ENCODE measurements at regions not wholly inside any gene's neighbourhood (a gene's known extent, or its start where the extent isn't known, plus 50 kb on each side); places are given as distances from the start of the nearest gene placed in this dataset.

DNA sequence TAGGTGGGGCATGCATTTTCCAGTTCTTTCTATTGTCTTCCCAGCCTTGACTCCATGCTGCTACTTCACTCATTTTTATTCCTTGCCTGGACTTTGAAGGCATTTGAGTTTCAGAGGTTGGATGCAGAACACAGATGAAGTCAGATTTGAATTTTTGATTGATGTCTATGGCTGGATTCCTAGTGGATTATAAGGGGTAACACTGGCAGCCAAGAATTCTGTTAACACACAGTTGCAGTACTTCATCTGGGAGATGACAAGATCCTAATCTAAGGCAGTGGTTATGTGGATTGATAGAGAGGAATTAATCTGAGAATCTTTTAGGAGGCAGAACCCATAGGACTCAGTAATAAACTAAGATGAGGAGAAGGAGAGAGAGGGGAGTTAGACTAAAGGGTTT, 439.0 kb upstream of the USP24 start:
- Histone ChIP-seq H3K27ac (ENCODE audit: poor library complexity, severe bottlenecking) (no peak overlapping the region), H3K4me3 (ENCODE audit: severe bottlenecking) (no peak overlapping the region), H3K36me3 (ENCODE audit: low read depth) (no peaks in the 10 kb centered on the region), H3K4me1 (ENCODE audit: insufficient read depth, poor library complexity, severe bottlenecking) (no peaks in the 10 kb centered on the region), H3K9me3 (ENCODE audit: severe bottlenecking) (no peaks in the 10 kb centered on the region), H3K27me3 (ENCODE audit: insufficient read depth, poor library complexity, severe bottlenecking) (no peaks in the 10 kb centered on the region)
- no peak for DNase-seq (ENCODE audit: low spot score)
- ATAC-seq (ENCODE audit: low read depth) = no peak
- TF ChIP-seq, protein P1, sequence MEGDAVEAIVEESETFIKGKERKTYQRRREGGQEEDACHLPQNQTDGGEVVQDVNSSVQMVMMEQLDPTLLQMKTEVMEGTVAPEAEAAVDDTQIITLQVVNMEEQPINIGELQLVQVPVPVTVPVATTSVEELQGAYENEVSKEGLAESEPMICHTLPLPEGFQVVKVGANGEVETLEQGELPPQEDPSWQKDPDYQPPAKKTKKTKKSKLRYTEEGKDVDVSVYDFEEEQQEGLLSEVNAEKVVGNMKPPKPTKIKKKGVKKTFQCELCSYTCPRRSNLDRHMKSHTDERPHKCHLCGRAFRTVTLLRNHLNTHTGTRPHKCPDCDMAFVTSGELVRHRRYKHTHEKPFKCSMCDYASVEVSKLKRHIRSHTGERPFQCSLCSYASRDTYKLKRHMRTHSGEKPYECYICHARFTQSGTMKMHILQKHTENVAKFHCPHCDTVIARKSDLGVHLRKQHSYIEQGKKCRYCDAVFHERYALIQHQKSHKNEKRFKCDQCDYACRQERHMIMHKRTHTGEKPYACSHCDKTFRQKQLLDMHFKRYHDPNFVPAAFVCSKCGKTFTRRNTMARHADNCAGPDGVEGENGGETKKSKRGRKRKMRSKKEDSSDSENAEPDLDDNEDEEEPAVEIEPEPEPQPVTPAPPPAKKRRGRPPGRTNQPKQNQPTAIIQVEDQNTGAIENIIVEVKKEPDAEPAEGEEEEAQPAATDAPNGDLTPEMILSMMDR (IDR thresholded peaks at IDR 0.05; ENCODE audit: poor library complexity, severe bottlenecking) = no peak

DNA sequence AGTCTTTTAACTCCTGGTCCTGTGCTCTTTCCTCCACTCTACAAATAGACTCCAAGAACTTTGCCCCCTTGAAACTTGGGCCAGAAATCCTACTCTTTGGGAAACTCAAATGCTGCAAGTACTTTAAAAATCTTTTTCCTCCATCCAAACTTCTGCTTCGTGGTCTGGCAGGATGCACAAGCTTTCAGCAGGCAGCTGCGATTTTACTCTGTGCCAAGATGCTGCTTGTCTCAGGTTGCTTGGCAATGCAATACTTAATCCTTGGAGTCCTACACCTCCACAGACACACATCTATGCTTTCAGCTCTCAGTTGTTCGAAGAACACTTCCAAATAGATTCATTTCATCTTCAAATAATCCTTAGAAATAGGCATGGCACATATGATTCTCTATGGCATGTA, 435.3 kb upstream of the USP24 start:
- TF ChIP-seq, protein P1 (IDR thresholded peaks at IDR 0.05; ENCODE audit: poor library complexity, severe bottlenecking) = no peak
- Histone ChIP-seq H3K36me3 (ENCODE audit: low read depth) (no peaks in the 10 kb centered on the region), H3K9me3 (ENCODE audit: severe bottlenecking) (no peaks in the 10 kb centered on the region), H3K4me1 (ENCODE audit: insufficient read depth, poor library complexity, severe bottlenecking) (peaks cover 10% of the 10 kb centered on the region), H3K4me3 (ENCODE audit: severe bottlenecking) (no peak overlapping the region), H3K27ac (ENCODE audit: poor library complexity, severe bottlenecking) (no peak overlapping the region), H3K27me3 (ENCODE audit: insufficient read depth, poor library complexity, severe bottlenecking) (no peaks in the 10 kb centered on the region)
- no peak for ATAC-seq (ENCODE audit: low read depth)
- DNase-seq (ENCODE audit: low spot score) = no peak

DNA sequence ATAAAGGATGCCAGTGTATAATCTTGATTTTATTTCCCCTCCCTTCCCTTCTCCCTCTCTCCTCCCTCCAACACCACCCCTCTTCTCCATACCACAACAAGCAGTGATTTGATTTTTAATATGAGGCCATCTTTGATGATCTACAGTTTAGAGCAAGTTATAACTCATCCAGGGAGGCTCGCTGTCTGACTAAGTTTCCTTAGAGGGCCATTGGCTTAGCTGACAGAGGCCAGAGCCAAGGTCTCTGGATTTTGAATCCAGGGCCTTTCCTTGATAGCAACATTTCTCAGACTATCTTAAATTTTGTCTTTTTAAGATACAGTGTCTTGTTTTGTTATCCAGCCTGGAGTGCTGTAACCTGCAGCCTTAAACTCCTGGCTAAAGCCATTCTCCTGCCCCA, 431.0 kb upstream of the USP24 start:
- TF ChIP-seq, protein P1 (IDR thresholded peaks at IDR 0.05; ENCODE audit: poor library complexity, severe bottlenecking) = no peak
- Histone ChIP-seq H3K9me3 (ENCODE audit: severe bottlenecking) (no peaks in the 10 kb centered on the region), H3K27me3 (ENCODE audit: insufficient read depth, poor library complexity, severe bottlenecking) (no peaks in the 10 kb centered on the region), H3K4me1 (ENCODE audit: insufficient read depth, poor library complexity, severe bottlenecking) (peaks cover 10% of the 10 kb centered on the region), H3K36me3 (ENCODE audit: low read depth) (no peaks in the 10 kb centered on the region), H3K27ac (ENCODE audit: poor library complexity, severe bottlenecking) (no peak overlapping the region), H3K4me3 (ENCODE audit: severe bottlenecking) (no peak overlapping the region)
- ATAC-seq (ENCODE audit: low read depth) (peak; percentile 56; the same call in 2 of the 3 replicates), DNase-seq (ENCODE audit: low spot score) (no peak)

DNA sequence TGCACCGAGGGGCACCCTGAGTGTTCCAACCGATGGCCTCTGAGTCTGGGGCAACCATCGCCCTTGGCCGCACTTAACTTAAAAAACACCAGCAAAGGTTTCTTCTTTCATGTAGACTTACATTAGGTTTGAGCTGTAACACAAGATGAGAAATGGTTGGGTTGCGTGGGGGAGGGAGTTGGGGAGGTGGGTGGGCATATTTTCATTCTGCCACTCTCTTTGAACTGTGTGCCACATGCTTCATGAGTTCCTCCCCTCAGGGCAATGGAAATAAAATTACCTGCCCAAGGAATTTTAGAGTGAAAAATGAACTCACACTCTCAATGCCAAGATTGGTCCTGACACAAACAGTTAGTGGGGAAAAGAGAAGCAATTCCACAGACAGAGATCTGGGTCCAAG, 430.1 kb upstream of the USP24 start:
- ATAC-seq (ENCODE audit: low read depth) (no peak), DNase-seq (ENCODE audit: low spot score) (no peak)
- Histone ChIP-seq H3K4me3 (ENCODE audit: severe bottlenecking) (no peak overlapping the region), H3K27ac (ENCODE audit: poor library complexity, severe bottlenecking) (no peak overlapping the region), H3K4me1 (ENCODE audit: insufficient read depth, poor library complexity, severe bottlenecking) (peaks cover 17% of the 10 kb centered on the region), H3K27me3 (ENCODE audit: insufficient read depth, poor library complexity, severe bottlenecking) (no peaks in the 10 kb centered on the region), H3K36me3 (ENCODE audit: low read depth) (no peaks in the 10 kb centered on the region), H3K9me3 (ENCODE audit: severe bottlenecking) (no peaks in the 10 kb centered on the region)
- TF ChIP-seq, protein P1 (IDR thresholded peaks at IDR 0.05; ENCODE audit: poor library complexity, severe bottlenecking) = no peak

DNA sequence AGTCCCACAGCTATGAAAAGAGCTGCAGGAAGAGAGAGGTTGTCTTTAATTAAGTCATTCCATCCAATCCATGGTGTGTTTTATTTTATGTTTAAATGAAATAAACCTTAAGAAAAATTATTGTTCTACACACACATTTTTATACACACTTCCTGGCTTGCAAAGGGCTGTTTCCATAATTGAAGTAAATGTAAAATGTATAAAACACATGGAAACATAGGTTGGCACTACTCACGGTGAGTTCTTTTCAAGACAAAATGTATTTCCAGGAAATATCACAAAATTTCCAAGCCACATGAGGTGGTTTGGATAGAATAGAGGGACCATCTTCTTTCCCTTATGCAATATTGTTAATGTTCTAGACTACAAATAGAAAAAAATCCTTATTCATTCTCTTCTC, 426.8 kb upstream of the USP24 start:
- TF ChIP-seq, protein P1 (IDR thresholded peaks at IDR 0.05; ENCODE audit: poor library complexity, severe bottlenecking) = no peak
- H3K4me3 ChIP-seq (ENCODE audit: severe bottlenecking) = no peak overlapping the region
- no peaks in the 10 kb centered on the region for H3K36me3 ChIP-seq (ENCODE audit: low read depth)
- no peak overlapping the region for H3K27ac ChIP-seq (ENCODE audit: poor library complexity, severe bottlenecking)
- DNase-seq (ENCODE audit: low spot score) = no peak
- H3K9me3 ChIP-seq (ENCODE audit: severe bottlenecking) = no peaks in the 10 kb centered on the region
- no peak for ATAC-seq (ENCODE audit: low read depth)
- no peaks in the 10 kb centered on the region for H3K27me3 ChIP-seq (ENCODE audit: insufficient read depth, poor library complexity, severe bottlenecking)
- H3K4me1 ChIP-seq (ENCODE audit: insufficient read depth, poor library complexity, severe bottlenecking) = peaks cover 18% of the 10 kb centered on the region

Data from RWPE2 (cell line).